Panc1 (cell line): ENCODE measurements at regions not wholly inside any gene's neighbourhood (a gene's known extent, or its start where the extent isn't known, plus 50 kb on each side); places are given as distances from the start of the nearest gene placed in this dataset.

Experiments
- ATAC-seq: fragments of 200-7000 bp; cut with Tn5 transposase; 2 replicates; pipeline ENCODE4 v1.9.1; 2020; ENCODE audit warnings: mild to moderate bottlenecking, moderate library complexity
- BruUV-seq: library from RNA; stranded (reverse); fragments of 400-500 nt; replicated peaks from 2 replicates; lab custom pipeline; 2021; lab: Mats Ljungman, UMichigan
- CTCF ChIA-PET: fragments of 300-600 bp; sonication (Branson Sonifier 250); formaldehyde crosslinking; loops from one replicate; lab custom pipeline; 2022; ENCODE audit warnings: antibody characterized with exemption; lab: Charles Lee
- POLR2A ChIA-PET: fragments of 300-600 bp; sonication (Branson Sonifier 250); formaldehyde crosslinking; loops from one replicate; lab custom pipeline; 2022; ENCODE audit warnings: antibody characterized with exemption; lab: Charles Lee
- DNase-seq: peaks from one replicate; pipeline ENCODE4 v3.0.0-alpha.2; 2010; ENCODE audit warnings: low read depth, low spot score
- H3K27ac ChIP-seq: 2 replicates; pipeline ENCODE4 v1.5.1; 2011; ENCODE audit warnings: mild to moderate bottlenecking, low read length, inconsistent platforms
- H3K27me3 ChIP-seq: fragments of 200-500 bp; sonication (Bioruptor generic); 2 replicates; pipeline ENCODE4 v1.6.0; 2014; ENCODE audit warnings: low read length, inconsistent platforms; ENCODE audit not compliant: control insufficient read depth, insufficient read depth
- H3K36me3 ChIP-seq: fragments of 200-500 bp; sonication (Bioruptor generic); 2 replicates; pipeline ENCODE4 v1.5.1; 2014; ENCODE audit warnings: inconsistent platforms, mild to moderate bottlenecking, low read length, moderate library complexity; ENCODE audit not compliant: control insufficient read depth, insufficient read depth
- H3K4me1 ChIP-seq: 2 replicates; pipeline ENCODE4 v1.5.1; 2011; ENCODE audit warnings: inconsistent platforms, mild to moderate bottlenecking, low read length, moderate library complexity; ENCODE audit not compliant: control insufficient read depth, insufficient read depth
- H3K4me3 ChIP-seq, 2 experiments: 2 replicates each; pipeline ENCODE4 v1.5.1; 2011 to 2012; ENCODE audit warnings: low read depth in 2 of 2, low read length in 2 of 2, mild to moderate bottlenecking in 2 of 2, inconsistent platforms in 1 of 2, moderate library complexity in 1 of 2
- H3K9me3 ChIP-seq: fragments of 200-500 bp; sonication (Bioruptor generic); 2 replicates; pipeline ENCODE4 v1.5.1; 2014; ENCODE audit warnings: low read depth, mild to moderate bottlenecking, inconsistent platforms, low read length, moderate library complexity; ENCODE audit not compliant: control insufficient read depth, insufficient read depth
- POLR2AphosphoS5 ChIP-seq: IDR thresholded peaks from 2 replicates; pipeline ENCODE4 v1.6.1; 2012; ENCODE audit warnings: mild to moderate bottlenecking, low read depth, low read length, moderate library complexity
- SIN3A ChIP-seq: IDR thresholded peaks from 2 replicates; pipeline ENCODE4 v1.6.1; 2012; ENCODE audit warnings: low read depth, mild to moderate bottlenecking, low read length, moderate library complexity, borderline replicate concordance; ENCODE audit not compliant: insufficient read depth
- TCF7L2 ChIP-seq: IDR thresholded peaks from 2 replicates; pipeline ENCODE4 v1.6.1; 2011; ENCODE audit warnings: mild to moderate bottlenecking, low read depth, low read length, inconsistent platforms
- in situ Hi-C: cut with HindIII; loops from 2 replicates; pipeline ENCODE4 v1.10.0; 2016; ENCODE audit warnings: low sequenced_read_pairs, low pct_unique_long_range_greater_than_20kb
- intact Hi-C: fragments of 100-400 bp; cut with micrococcal nuclease; formaldehyde crosslinking; loops from one replicate; pipeline ENCODE4 v1.10.0; 2022; ENCODE audit not compliant: unreplicated experiment
- TF ChIP-seq, protein P1 (sequence below): fragments of 450-650 bp; IDR thresholded peaks from 2 replicates; pipeline ENCODE4 v1.5.1; 2017; ENCODE audit warnings: mild to moderate bottlenecking
- TF ChIP-seq, protein P2 (sequence below), 2 experiments: IDR thresholded peaks; 2 replicates each; pipeline ENCODE4 v1.6.1; 2011 to 2012; ENCODE audit warnings: low read depth in 2 of 2, control low read depth in 1 of 2, low read length in 1 of 2, mild to moderate bottlenecking in 1 of 2, moderate library complexity in 1 of 2; ENCODE audit not compliant: insufficient read depth in 1 of 2

DNA sequence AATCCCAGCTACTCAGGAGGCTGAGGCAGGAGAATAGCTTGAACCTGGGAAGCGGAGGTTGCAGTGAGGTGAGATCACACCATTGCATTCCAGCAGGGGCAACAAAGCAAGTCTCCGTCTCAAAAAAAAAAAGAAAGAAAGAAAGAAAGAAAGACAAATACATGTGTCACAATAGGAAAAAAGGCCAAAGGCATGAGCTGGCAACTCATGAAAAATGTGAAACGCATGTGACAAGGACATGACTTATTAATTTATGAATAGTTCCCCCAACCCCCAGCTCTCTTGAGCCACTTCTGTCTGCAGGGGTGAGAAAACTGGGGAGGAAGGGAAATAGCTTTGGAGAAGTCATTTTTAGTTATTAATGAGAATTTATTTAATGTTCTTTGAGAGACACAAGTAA lies 120.6 kb downstream of the AIPL1 start:
- Histone ChIP-seq H3K4me3 (no peak overlapping the region), H3K27ac (no peak overlapping the region), H3K9me3 (no peaks in the 10 kb centered on the region), H3K27me3 (no peaks in the 10 kb centered on the region), H3K4me1 (no peaks in the 10 kb centered on the region), H3K36me3 (no peaks in the 10 kb centered on the region)
- TF ChIP-seq, protein P1, sequence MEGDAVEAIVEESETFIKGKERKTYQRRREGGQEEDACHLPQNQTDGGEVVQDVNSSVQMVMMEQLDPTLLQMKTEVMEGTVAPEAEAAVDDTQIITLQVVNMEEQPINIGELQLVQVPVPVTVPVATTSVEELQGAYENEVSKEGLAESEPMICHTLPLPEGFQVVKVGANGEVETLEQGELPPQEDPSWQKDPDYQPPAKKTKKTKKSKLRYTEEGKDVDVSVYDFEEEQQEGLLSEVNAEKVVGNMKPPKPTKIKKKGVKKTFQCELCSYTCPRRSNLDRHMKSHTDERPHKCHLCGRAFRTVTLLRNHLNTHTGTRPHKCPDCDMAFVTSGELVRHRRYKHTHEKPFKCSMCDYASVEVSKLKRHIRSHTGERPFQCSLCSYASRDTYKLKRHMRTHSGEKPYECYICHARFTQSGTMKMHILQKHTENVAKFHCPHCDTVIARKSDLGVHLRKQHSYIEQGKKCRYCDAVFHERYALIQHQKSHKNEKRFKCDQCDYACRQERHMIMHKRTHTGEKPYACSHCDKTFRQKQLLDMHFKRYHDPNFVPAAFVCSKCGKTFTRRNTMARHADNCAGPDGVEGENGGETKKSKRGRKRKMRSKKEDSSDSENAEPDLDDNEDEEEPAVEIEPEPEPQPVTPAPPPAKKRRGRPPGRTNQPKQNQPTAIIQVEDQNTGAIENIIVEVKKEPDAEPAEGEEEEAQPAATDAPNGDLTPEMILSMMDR: no peak
- no peak for TF ChIP-seq TCF7L2
- ChIA-PET CTCF (no interaction called here), POLR2A (no interaction called here)
- in situ Hi-C loops (no loop called here), intact Hi-C loops (no loop called here)
- no peak for ATAC-seq
- no peak for DNase-seq
- no TSS peak for BruUV-seq

DNA sequence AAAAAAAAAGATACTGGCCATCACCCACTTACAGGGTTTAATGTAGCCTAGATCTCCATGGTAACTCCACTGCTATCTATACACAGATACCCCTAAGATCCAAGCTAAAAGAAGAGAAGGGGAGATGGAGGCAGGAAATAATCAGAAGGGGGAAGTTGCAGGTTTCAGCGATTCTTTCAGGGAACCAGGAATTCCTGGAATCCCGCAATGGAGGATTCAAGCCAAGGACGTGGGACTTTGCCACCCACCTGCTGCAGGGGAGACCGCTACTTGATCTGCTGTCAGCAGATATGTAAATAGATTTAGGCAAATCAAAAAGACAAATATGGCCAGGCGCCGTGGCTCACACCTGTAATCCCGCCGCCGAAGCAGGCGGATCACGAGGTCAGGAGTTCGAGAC lies 121.1 kb downstream of the AIPL1 start:
- POLR2A ChIA-PET: no interaction called here
- ATAC-seq (no peak), DNase-seq (no peak)
- intact Hi-C loops (no loop called here), in situ Hi-C loops (no loop called here)
- H3K4me1 ChIP-seq: no peaks in the 10 kb centered on the region
- no peaks in the 10 kb centered on the region for H3K9me3 ChIP-seq
- H3K4me3 ChIP-seq: no peak overlapping the region
- H3K36me3 ChIP-seq: no peaks in the 10 kb centered on the region
- H3K27ac ChIP-seq: no peak overlapping the region
- H3K27me3 ChIP-seq: no peaks in the 10 kb centered on the region
- TF ChIP-seq SIN3A (no peak), TCF7L2 (no peak), POLR2AphosphoS5 (no peak)
- TF ChIP-seq, protein P1: no peak
- TF ChIP-seq, protein P2, sequence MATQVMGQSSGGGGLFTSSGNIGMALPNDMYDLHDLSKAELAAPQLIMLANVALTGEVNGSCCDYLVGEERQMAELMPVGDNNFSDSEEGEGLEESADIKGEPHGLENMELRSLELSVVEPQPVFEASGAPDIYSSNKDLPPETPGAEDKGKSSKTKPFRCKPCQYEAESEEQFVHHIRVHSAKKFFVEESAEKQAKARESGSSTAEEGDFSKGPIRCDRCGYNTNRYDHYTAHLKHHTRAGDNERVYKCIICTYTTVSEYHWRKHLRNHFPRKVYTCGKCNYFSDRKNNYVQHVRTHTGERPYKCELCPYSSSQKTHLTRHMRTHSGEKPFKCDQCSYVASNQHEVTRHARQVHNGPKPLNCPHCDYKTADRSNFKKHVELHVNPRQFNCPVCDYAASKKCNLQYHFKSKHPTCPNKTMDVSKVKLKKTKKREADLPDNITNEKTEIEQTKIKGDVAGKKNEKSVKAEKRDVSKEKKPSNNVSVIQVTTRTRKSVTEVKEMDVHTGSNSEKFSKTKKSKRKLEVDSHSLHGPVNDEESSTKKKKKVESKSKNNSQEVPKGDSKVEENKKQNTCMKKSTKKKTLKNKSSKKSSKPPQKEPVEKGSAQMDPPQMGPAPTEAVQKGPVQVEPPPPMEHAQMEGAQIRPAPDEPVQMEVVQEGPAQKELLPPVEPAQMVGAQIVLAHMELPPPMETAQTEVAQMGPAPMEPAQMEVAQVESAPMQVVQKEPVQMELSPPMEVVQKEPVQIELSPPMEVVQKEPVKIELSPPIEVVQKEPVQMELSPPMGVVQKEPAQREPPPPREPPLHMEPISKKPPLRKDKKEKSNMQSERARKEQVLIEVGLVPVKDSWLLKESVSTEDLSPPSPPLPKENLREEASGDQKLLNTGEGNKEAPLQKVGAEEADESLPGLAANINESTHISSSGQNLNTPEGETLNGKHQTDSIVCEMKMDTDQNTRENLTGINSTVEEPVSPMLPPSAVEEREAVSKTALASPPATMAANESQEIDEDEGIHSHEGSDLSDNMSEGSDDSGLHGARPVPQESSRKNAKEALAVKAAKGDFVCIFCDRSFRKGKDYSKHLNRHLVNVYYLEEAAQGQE (IDR thresholded peaks at IDR 0.05; ENCODE audit: insufficient read depth in 1 of 2, low read depth in 2 of 2, low read length in 1 of 2): no peak
- CTCF ChIA-PET: no interaction called here
- BruUV-seq: no TSS peak

DNA sequence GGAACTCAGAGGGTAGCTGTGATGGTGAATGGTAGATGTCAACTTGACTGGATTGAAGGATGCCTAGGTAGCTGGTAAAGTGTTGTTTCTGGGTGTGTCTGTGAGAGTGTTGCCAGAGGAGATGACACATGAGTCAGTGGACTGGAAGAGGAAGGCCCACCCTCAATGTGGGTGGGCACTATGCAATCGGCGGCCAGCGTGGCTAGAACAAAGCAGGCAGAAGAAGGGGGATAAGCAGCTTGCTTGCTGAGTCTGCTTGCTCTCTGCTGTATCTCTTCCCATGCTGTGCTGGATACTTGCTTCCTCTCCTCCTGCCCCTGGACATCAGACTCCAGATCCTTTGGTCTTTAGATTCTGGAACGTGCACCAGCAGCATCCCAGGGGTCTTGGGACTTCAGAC lies 128.1 kb downstream of the AIPL1 start:
- H3K27me3 ChIP-seq: peaks cover under 1% of the 10 kb centered on the region; the same call in 1 of the 2 replicates

More for the DNA sequence above, 128.1 kb downstream of the AIPL1 start:
- Histone ChIP-seq H3K36me3 (no peaks in the 10 kb centered on the region), H3K9me3 (no peaks in the 10 kb centered on the region), H3K4me1 (no peaks in the 10 kb centered on the region), H3K4me3 (no peak overlapping the region), H3K27ac (no peak overlapping the region)
- POLR2A ChIA-PET: no interaction called here
- in situ Hi-C loops: no loop called here
- CTCF ChIA-PET: no interaction called here
- no peak for ATAC-seq
- no TSS peak for BruUV-seq
- DNase-seq: no peak
- TF ChIP-seq, protein P1: no peak
- TF ChIP-seq POLR2AphosphoS5 (no peak), SIN3A (no peak), TCF7L2 (no peak)
- TF ChIP-seq, protein P2 (IDR thresholded peaks at IDR 0.05; ENCODE audit: insufficient read depth in 1 of 2, low read depth in 2 of 2, low read length in 1 of 2): no peak
- intact Hi-C loops: no loop called here
